GM12878 (cell line): ENCODE measurements at regions not wholly inside any gene's neighbourhood (a gene's known extent, or its start where the extent isn't known, plus 50 kb on each side); places are given as distances from the start of the nearest gene placed in this dataset.

Experiments used
- ASH2L ChIP-seq: fragments of 300-600, 200-600 bp; sonication (generic); IDR thresholded peaks from 2 replicates; pipeline ENCODE4 v1.6.1; 2017; ENCODE audit warnings: low read depth, mild to moderate bottlenecking, borderline replicate concordance
- BCLAF1 ChIP-seq: fragments of 450-650 bp; IDR thresholded peaks from 2 replicates; pipeline ENCODE4 v1.6.1; 2017; ENCODE audit warnings: antibody characterized with exemption, mild to moderate bottlenecking, moderate library complexity
- BRCA1 ChIP-seq: IDR thresholded peaks from 2 replicates; pipeline ENCODE4 v1.6.1; 2011; ENCODE audit warnings: low read depth, low read length, improper control_type of control experiment
- NBN ChIP-seq: fragments of 450-650 bp; IDR thresholded peaks from 2 replicates; pipeline ENCODE4 v1.6.1; 2016
- SIN3A ChIP-seq: IDR thresholded peaks from 2 replicates; pipeline ENCODE4 v1.6.1; 2012; ENCODE audit warnings: low read depth, low read length, improper control_type of control experiment
- STAT1 ChIP-seq: fragments of 450-650 bp; conservative IDR thresholded peaks from 2 replicates; pipeline ENCODE4 v1.6.1; 2014; ENCODE audit warnings: antibody characterized with exemption, mild to moderate bottlenecking
- TCF3 ChIP-seq: IDR thresholded peaks from 2 replicates; pipeline ENCODE4 v1.6.1; 2012; ENCODE audit warnings: low read depth, mild to moderate bottlenecking, low read length, borderline replicate concordance; ENCODE audit not compliant: insufficient read depth
- TF ChIP-seq, protein P1 (sequence below): fragments of 450-650 bp; IDR thresholded peaks from 2 replicates; pipeline ENCODE4 v1.6.1; 2018; ENCODE audit warnings: borderline replicate concordance, mild to moderate bottlenecking; ENCODE audit not compliant: partially characterized antibody
- TF ChIP-seq, protein P2 (sequence below): fragments of 450-650 bp; IDR thresholded peaks from 2 replicates; pipeline ENCODE4 v1.6.1; 2017; ENCODE audit warnings: mild to moderate bottlenecking, low read depth, inconsistent platforms; ENCODE audit not compliant: poor library complexity, severe bottlenecking

GRCh38 chr15:25944386-25944785 is 81.3 kb upstream of the ATP10A start (continued):
- TF ChIP-seq BCLAF1 (no peak), NBN (no peak), ASH2L (no peak), TCF3 (no peak), SIN3A (no peak), BRCA1 (no peak), STAT1 (no peak)
- TF ChIP-seq, protein P1, sequence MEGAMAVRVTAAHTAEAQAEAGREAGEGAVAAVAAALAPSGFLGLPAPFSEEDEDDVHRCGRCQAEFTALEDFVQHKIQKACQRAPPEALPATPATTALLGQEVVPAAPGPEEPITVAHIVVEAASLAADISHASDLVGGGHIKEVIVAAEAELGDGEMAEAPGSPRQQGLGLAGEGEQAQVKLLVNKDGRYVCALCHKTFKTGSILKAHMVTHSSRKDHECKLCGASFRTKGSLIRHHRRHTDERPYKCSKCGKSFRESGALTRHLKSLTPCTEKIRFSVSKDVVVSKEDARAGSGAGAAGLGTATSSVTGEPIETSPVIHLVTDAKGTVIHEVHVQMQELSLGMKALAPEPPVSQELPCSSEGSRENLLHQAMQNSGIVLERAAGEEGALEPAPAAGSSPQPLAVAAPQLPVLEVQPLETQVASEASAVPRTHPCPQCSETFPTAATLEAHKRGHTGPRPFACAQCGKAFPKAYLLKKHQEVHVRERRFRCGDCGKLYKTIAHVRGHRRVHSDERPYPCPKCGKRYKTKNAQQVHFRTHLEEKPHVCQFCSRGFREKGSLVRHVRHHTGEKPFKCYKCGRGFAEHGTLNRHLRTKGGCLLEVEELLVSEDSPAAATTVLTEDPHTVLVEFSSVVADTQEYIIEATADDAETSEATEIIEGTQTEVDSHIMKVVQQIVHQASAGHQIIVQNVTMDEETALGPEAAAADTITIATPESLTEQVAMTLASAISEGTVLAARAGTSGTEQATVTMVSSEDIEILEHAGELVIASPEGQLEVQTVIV = no peak
- TF ChIP-seq, protein P2, sequence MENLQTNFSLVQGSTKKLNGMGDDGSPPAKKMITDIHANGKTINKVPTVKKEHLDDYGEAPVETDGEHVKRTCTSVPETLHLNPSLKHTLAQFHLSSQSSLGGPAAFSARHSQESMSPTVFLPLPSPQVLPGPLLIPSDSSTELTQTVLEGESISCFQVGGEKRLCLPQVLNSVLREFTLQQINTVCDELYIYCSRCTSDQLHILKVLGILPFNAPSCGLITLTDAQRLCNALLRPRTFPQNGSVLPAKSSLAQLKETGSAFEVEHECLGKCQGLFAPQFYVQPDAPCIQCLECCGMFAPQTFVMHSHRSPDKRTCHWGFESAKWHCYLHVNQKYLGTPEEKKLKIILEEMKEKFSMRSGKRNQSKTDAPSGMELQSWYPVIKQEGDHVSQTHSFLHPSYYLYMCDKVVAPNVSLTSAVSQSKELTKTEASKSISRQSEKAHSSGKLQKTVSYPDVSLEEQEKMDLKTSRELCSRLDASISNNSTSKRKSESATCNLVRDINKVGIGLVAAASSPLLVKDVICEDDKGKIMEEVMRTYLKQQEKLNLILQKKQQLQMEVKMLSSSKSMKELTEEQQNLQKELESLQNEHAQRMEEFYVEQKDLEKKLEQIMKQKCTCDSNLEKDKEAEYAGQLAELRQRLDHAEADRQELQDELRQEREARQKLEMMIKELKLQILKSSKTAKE = no peak
